BJ (cell line): ENCODE measurements at regions not wholly inside any gene's neighbourhood (a gene's known extent, or its start where the extent isn't known, plus 50 kb on each side); places are given as distances from the start of the nearest gene placed in this dataset.

Experiments used
- CTCF ChIA-PET: fragments of 350-600 bp; formaldehyde crosslinking; extraction: SDS; loops from one replicate; lab custom pipeline; 2021; ENCODE audit warnings: antibody characterized with exemption, inconsistent platforms; lab: Yijun Ruan, JAX
- POLR2A ChIA-PET: fragments of 300-600 bp; sonication (Branson Sonifier 250); formaldehyde crosslinking; extraction: SDS; loops from one replicate; lab custom pipeline; 2021; ENCODE audit warnings: antibody characterized with exemption; lab: Charles Lee
- DNase-seq: peaks from one replicate; pipeline ENCODE4 v3.0.0-alpha.2; 2011; ENCODE audit warnings: low read depth
- H3K27me3 ChIP-seq: 2 replicates; pipeline ENCODE4 v1.6.0; 2011; ENCODE audit warnings: low read length; ENCODE audit not compliant: control insufficient read depth, insufficient read depth
- H3K36me3 ChIP-seq: 2 replicates; pipeline ENCODE4 v1.5.1; 2011; ENCODE audit warnings: low read length; ENCODE audit not compliant: control insufficient read depth, insufficient read depth
- H3K4me3 ChIP-seq: 2 replicates; pipeline ENCODE4 v1.5.1; 2011; ENCODE audit warnings: low read depth, mild to moderate bottlenecking, control low read depth, low read length
- CTCF ChIP-seq: IDR thresholded peaks from 2 replicates; pipeline ENCODE4 v1.5.1; 2011; ENCODE audit warnings: low read depth, mild to moderate bottlenecking, control low read depth, inconsistent platforms, low read length, moderate library complexity; ENCODE audit not compliant: insufficient read depth

- Histone ChIP-seq H3K4me3 (no peak overlapping the region), H3K36me3 (no peaks in the 10 kb centered on the region), H3K27me3 (no peaks in the 10 kb centered on the region)
- CTCF ChIA-PET: interaction anchor here (0.6 kb wide), 1 partner anchor 1704 kb away, joined by 3 read pairs; no protein-coding TSS in a partner anchor
- TF ChIP-seq CTCF: no peak
- POLR2A ChIA-PET: no interaction called here
- DNase-seq: no peak
These were observed 668.0 kb downstream of the MRPL39 start for GRCh38 chr21:24939291-24939690.

- CTCF ChIA-PET: no interaction called here
These were observed 668.7 kb downstream of the MRPL39 start for GRCh38 chr21:24938573-24938972.

GRCh38 chr21:24935991-24936390 lies 671.3 kb downstream of the MRPL39 start:
- Histone ChIP-seq H3K36me3 (no peaks in the 10 kb centered on the region), H3K27me3 (no peaks in the 10 kb centered on the region), H3K4me3 (no peak overlapping the region)
- TF ChIP-seq CTCF: no peak
- DNase-seq: no peak
- ChIA-PET CTCF (no interaction called here), POLR2A (no interaction called here)

More at GRCh38 chr21:24938573-24938972, 668.7 kb downstream of the MRPL39 start:
- Histone ChIP-seq H3K27me3 (no peaks in the 10 kb centered on the region), H3K4me3 (no peak overlapping the region), H3K36me3 (no peaks in the 10 kb centered on the region)
- TF ChIP-seq CTCF: no peak
- DNase-seq: no peak
- POLR2A ChIA-PET: no interaction called here

- no peaks in the 10 kb centered on the region for H3K36me3 ChIP-seq
- DNase-seq: no peak
- CTCF ChIA-PET: no interaction called here
- no peak for TF ChIP-seq CTCF
- H3K4me3 ChIP-seq: no peak overlapping the region
- POLR2A ChIA-PET: no interaction called here
- H3K27me3 ChIP-seq: no peaks in the 10 kb centered on the region
These were observed 696.7 kb downstream of the MRPL39 start for GRCh38 chr21:24910591-24910990.

- no peak for DNase-seq
- H3K36me3 ChIP-seq: no peaks in the 10 kb centered on the region
- no peak overlapping the region for H3K4me3 ChIP-seq
- ChIA-PET POLR2A (no interaction called here), CTCF (no interaction called here)
- no peaks in the 10 kb centered on the region for H3K27me3 ChIP-seq
- no peak for TF ChIP-seq CTCF
These were observed 703.2 kb downstream of the MRPL39 start for GRCh38 chr21:24903994-24904635.
